Neural cell (in vitro differentiated cells): ENCODE measurements at regions not wholly inside any gene's neighbourhood (a gene's known extent, or its start where the extent isn't known, plus 50 kb on each side); places are given as distances from the start of the nearest gene placed in this dataset.

Experiments
- H2AFZ ChIP-seq: fragments of 200-600, 300-800 bp; sonication (generic), shearing (Covaris generic); 2 replicates; pipeline ENCODE4 v1.6.0; 2014; ENCODE audit warnings: low read depth, mild to moderate bottlenecking, antibody characterized with exemption, low read length, moderate library complexity
- H3F3A ChIP-seq: fragments of 200-600 bp; shearing (Covaris generic); 2 replicates; pipeline ENCODE4 v1.6.1; 2016; ENCODE audit warnings: mild to moderate bottlenecking, moderate library complexity, mixed read lengths, antibody characterized with exemption, low read length; ENCODE audit not compliant: insufficient read depth, poor library complexity, severe bottlenecking
- H3K27ac ChIP-seq: fragments of 200-600, 300-800 bp; sonication (generic), shearing (Covaris generic); 2 replicates; pipeline ENCODE4 v1.5.1; 2014; ENCODE audit warnings: mild to moderate bottlenecking, low read length, moderate library complexity
- H3K27me3 ChIP-seq: fragments of 300-800, 200-600 bp; sonication (generic), shearing (Covaris generic); 2 replicates; pipeline ENCODE4 v1.6.0; 2014; ENCODE audit warnings: mild to moderate bottlenecking, low read depth, low read length, moderate library complexity; ENCODE audit not compliant: insufficient read depth
- H3K36me3 ChIP-seq: fragments of 300-800, 200-600 bp; sonication (generic), shearing (Covaris generic); 2 replicates; pipeline ENCODE4 v1.5.1; 2014; ENCODE audit warnings: mild to moderate bottlenecking, antibody characterized with exemption, low read length, moderate library complexity; ENCODE audit not compliant: insufficient read depth
- H3K4me2 ChIP-seq: fragments of 300-800, 200-600 bp; sonication (generic), shearing (Covaris generic); 2 replicates; pipeline ENCODE4 v1.6.0; 2014; ENCODE audit warnings: mild to moderate bottlenecking, low read length
- H3K4me3 ChIP-seq: fragments of 300-800, 200-600 bp; sonication (generic), shearing (Covaris generic); 2 replicates; pipeline ENCODE4 v1.5.1; 2014; ENCODE audit warnings: mild to moderate bottlenecking, low read length, moderate library complexity
- H3K79me2 ChIP-seq: fragments of 200-600 bp; shearing (Covaris generic); replicated peaks from 2 replicates; pipeline ENCODE4 v1.6.0; 2014; ENCODE audit warnings: mild to moderate bottlenecking, low read length, moderate library complexity; ENCODE audit not compliant: insufficient read depth
- H3K9ac ChIP-seq: fragments of 300-800, 200-600 bp; sonication (generic), shearing (Covaris generic); 2 replicates; pipeline ENCODE4 v1.6.1; 2016; ENCODE audit warnings: mild to moderate bottlenecking, low read length, mixed read lengths
- H3K9me2 ChIP-seq: fragments of 200-600 bp; shearing (Covaris generic); 2 replicates; pipeline ENCODE4 v1.6.1; 2016; ENCODE audit warnings: mild to moderate bottlenecking, low read length, mixed read lengths; ENCODE audit not compliant: insufficient read depth
- H3K9me3 ChIP-seq: fragments of 200-600, 300-800 bp; sonication (generic), shearing (Covaris generic); 2 replicates; pipeline ENCODE4 v1.6.1; 2016; ENCODE audit warnings: mild to moderate bottlenecking, mixed run types, low read length, moderate library complexity, mixed read lengths
- H4K20me1 ChIP-seq: fragments of 200-600 bp; shearing (Covaris generic); 2 replicates; pipeline ENCODE4 v1.6.1; 2016; ENCODE audit warnings: mild to moderate bottlenecking, mixed run types; ENCODE audit not compliant: insufficient read depth
- CTCF ChIP-seq: fragments of 450-650 bp; IDR thresholded peaks from 2 replicates; pipeline ENCODE4 v1.5.1; 2014; ENCODE audit warnings: antibody characterized with exemption, mild to moderate bottlenecking, moderate library complexity; ENCODE audit not compliant: poor library complexity, severe bottlenecking
- EP300 ChIP-seq: fragments of 450-650 bp; conservative IDR thresholded peaks from 2 replicates; pipeline ENCODE4 v1.6.1; 2014; ENCODE audit warnings: antibody characterized with exemption, mild to moderate bottlenecking, moderate library complexity; ENCODE audit not compliant: poor library complexity, severe bottlenecking
- EZH2 ChIP-seq: fragments of 200-600, 300-800 bp; shearing (Covaris generic), sonication (generic); IDR thresholded peaks from 2 replicates; pipeline ENCODE4 v1.6.1; 2014; ENCODE audit warnings: antibody characterized with exemption, low read length, borderline replicate concordance, mild to moderate bottlenecking; ENCODE audit not compliant: insufficient read depth, poor library complexity, severe bottlenecking
- MXI1 ChIP-seq: fragments of 450-650 bp; conservative IDR thresholded peaks from 2 replicates; pipeline ENCODE4 v1.6.1; 2014; ENCODE audit warnings: antibody characterized with exemption, mild to moderate bottlenecking; ENCODE audit not compliant: poor library complexity, severe bottlenecking
- POLR2AphosphoS5 ChIP-seq: IDR thresholded peaks from 2 replicates; pipeline ENCODE4 v1.6.1; 2012
- RAD21 ChIP-seq: fragments of 450-650 bp; conservative IDR thresholded peaks from 2 replicates; pipeline ENCODE4 v1.6.1; 2014; ENCODE audit warnings: antibody characterized with exemption, mild to moderate bottlenecking, moderate library complexity
- REST ChIP-seq: IDR thresholded peaks from 2 replicates; pipeline ENCODE4 v1.6.1; 2012; ENCODE audit warnings: borderline replicate concordance
- SMC3 ChIP-seq: fragments of 450-650 bp; conservative IDR thresholded peaks from 2 replicates; pipeline ENCODE4 v1.6.1; 2014; ENCODE audit warnings: antibody characterized with exemption, mild to moderate bottlenecking, moderate library complexity; ENCODE audit not compliant: poor library complexity
- TAF1 ChIP-seq: IDR thresholded peaks from 2 replicates; pipeline ENCODE4 v1.6.1; 2012; ENCODE audit warnings: low read depth

- H3K79me2 ChIP-seq: no peaks in the 10 kb centered on the region
- no peak overlapping the region for H2AFZ ChIP-seq
- H3K27me3 ChIP-seq: no peaks in the 10 kb centered on the region
- no peak overlapping the region for H3K4me3 ChIP-seq
- no peak overlapping the region for H3K4me2 ChIP-seq
- no peaks in the 10 kb centered on the region for H3F3A ChIP-seq
- H3K27ac ChIP-seq: no peak overlapping the region
- H3K9me3 ChIP-seq: no peaks in the 10 kb centered on the region
- no peaks in the 10 kb centered on the region for H3K9me2 ChIP-seq
- H4K20me1 ChIP-seq: no peaks in the 10 kb centered on the region
- H3K9ac ChIP-seq: no peak overlapping the region
- TF ChIP-seq EP300 (no peak), POLR2AphosphoS5 (no peak)
- H3K36me3 ChIP-seq: no peaks in the 10 kb centered on the region
Observed at GRCh38 chr3:23113455-23114171, 89.5 kb upstream of the UBE2E2 start.

- Histone ChIP-seq H3K79me2 (no peaks in the 10 kb centered on the region), H3K4me2 (no peak overlapping the region), H3K27ac (no peak overlapping the region), H2AFZ (no peak overlapping the region), H3K36me3 (no peaks in the 10 kb centered on the region), H4K20me1 (no peaks in the 10 kb centered on the region), H3F3A (no peaks in the 10 kb centered on the region), H3K9ac (no peak overlapping the region), H3K9me2 (no peaks in the 10 kb centered on the region), H3K27me3 (no peaks in the 10 kb centered on the region), H3K4me3 (no peak overlapping the region), H3K9me3 (no peaks in the 10 kb centered on the region)
- TF ChIP-seq RAD21 (no peak), CTCF (no peak), EP300 (no peak), MXI1 (no peak), SMC3 (no peak), POLR2AphosphoS5 (no peak), REST (no peak), EZH2 (no peak), TAF1 (no peak)
Observed at GRCh38 chr3:23114432-23114831, 88.7 kb upstream of the UBE2E2 start.
